ENCODE measurements at regions not wholly inside any gene's neighbourhood (a gene's known extent, or its start where the extent isn't known, plus 50 kb on each side); places are given as distances from the start of the nearest gene placed in this dataset.

- no peak overlapping the region for H3K4me2 ChIP-seq (ENCODE audit: insufficient read depth, low read length)
- POLR2A ChIA-PET: no interaction called here
- H3K27me3 ChIP-seq (ENCODE audit: control insufficient read depth in 2 of 2, insufficient read depth in 2 of 2, low read length in 2 of 2): no peaks in the 10 kb centered on the region
- FAIRE-seq: no peak
- no peaks in the 10 kb centered on the region for H3K79me2 ChIP-seq (ENCODE audit: control insufficient read depth, insufficient read depth, low read length)
- H2AFZ ChIP-seq (ENCODE audit: low read depth, low read length): no peak overlapping the region
- DNase-seq (ENCODE audit: low read depth, low spot score): no peak
- dilution Hi-C loops (cut with MboI; ENCODE audit: extremely low pct_ligation_motif_present, low sequenced_read_pairs) (no loop called here), intact Hi-C loops (cut with micrococcal nuclease) (no loop called here)
- no TSS peak for BruUV-seq (replicated peaks)
- no peaks in the 10 kb centered on the region for H4K20me1 ChIP-seq (replicated peaks; ENCODE audit: control insufficient read depth, extremely low read depth, insufficient read depth, low read length)
- no peaks in the 10 kb centered on the region for H3K9me1 ChIP-seq (replicated peaks; ENCODE audit: control insufficient read depth, extremely low read depth, insufficient read depth, low read length)
- no peak overlapping the region for H3K27ac ChIP-seq (ENCODE audit: insufficient read depth, low read depth, low read length)
- H3K4me1 ChIP-seq (ENCODE audit: control insufficient read depth, extremely low read depth, insufficient read depth, low read length): no peaks in the 10 kb centered on the region
- H3K36me3 ChIP-seq (ENCODE audit: control insufficient read depth in 2 of 2, extremely low read depth in 1 of 2, insufficient read depth in 2 of 2, low read length in 2 of 2): no peaks in the 10 kb centered on the region
- CTCF ChIA-PET: no interaction called here
- no peaks in the 10 kb centered on the region for H3K9me3 ChIP-seq (replicated peaks; ENCODE audit: control insufficient read depth, insufficient read depth, low read length)
- TF ChIP-seq MAX (IDR thresholded peaks at IDR 0.05; ENCODE audit: insufficient read depth, insufficient read length): no peak
- no peak for TF ChIP-seq EZH2 (IDR thresholded peaks at IDR 0.05; ENCODE audit: borderline replicate concordance, low read depth, low read length, severe bottlenecking)
- TF ChIP-seq MYC (IDR thresholded peaks at IDR 0.05; ENCODE audit: low read depth, low read length): no peak
- TF ChIP-seq, protein P1, sequence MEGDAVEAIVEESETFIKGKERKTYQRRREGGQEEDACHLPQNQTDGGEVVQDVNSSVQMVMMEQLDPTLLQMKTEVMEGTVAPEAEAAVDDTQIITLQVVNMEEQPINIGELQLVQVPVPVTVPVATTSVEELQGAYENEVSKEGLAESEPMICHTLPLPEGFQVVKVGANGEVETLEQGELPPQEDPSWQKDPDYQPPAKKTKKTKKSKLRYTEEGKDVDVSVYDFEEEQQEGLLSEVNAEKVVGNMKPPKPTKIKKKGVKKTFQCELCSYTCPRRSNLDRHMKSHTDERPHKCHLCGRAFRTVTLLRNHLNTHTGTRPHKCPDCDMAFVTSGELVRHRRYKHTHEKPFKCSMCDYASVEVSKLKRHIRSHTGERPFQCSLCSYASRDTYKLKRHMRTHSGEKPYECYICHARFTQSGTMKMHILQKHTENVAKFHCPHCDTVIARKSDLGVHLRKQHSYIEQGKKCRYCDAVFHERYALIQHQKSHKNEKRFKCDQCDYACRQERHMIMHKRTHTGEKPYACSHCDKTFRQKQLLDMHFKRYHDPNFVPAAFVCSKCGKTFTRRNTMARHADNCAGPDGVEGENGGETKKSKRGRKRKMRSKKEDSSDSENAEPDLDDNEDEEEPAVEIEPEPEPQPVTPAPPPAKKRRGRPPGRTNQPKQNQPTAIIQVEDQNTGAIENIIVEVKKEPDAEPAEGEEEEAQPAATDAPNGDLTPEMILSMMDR (IDR thresholded peaks at IDR 0.05; ENCODE audit: extremely low read depth in 1 of 2, insufficient read depth in 1 of 2, low read depth in 1 of 2, low read length in 2 of 2): no peak
- TF ChIP-seq FOS (IDR thresholded peaks at IDR 0.05; ENCODE audit: borderline replicate concordance, insufficient read depth, low read length): no peak
- no peak for TF ChIP-seq JUN (IDR thresholded peaks at IDR 0.05; ENCODE audit: borderline replicate concordance, insufficient read depth, insufficient read length, low read depth)
- TF ChIP-seq GATA2 (IDR thresholded peaks at IDR 0.05; ENCODE audit: insufficient read depth, insufficient read length, low read depth, low read length): no peak
- no peak for TF ChIP-seq POLR2A (IDR thresholded peaks at IDR 0.05; ENCODE audit: low read depth, low read length)
- H3K9ac ChIP-seq (replicated peaks; ENCODE audit: extremely low read depth, insufficient read depth, low read length): no peak overlapping the region
- no peak overlapping the region for H3K4me3 ChIP-seq (replicated peaks in 1 of 3; ENCODE audit: insufficient read depth in 1 of 3, low read depth in 1 of 3, low read length in 3 of 3)
Measured at GRCh38 chr12:94815450-94815849, 165.1 kb upstream of the TMCC3 start.
